ENCODE measurements at regions not wholly inside any gene's neighbourhood (a gene's known extent, or its start where the extent isn't known, plus 50 kb on each side); places are given as distances from the start of the nearest gene placed in this dataset.
"Not testable (repeated sequence)": the region's sequence is repeated elsewhere in the genome, so short reads cannot be mapped to it uniquely, and the experiment has no call there.

GRCh38 chr2:63712748-63713147, 124.0 kb downstream of the MDH1 start:
- peak overlapping the region; percentile 79 for H3K27ac ChIP-seq (ENCODE audit: low read depth, low read length)
- H3K9ac ChIP-seq (ENCODE audit: low read depth in 1 of 3, low read length in 3 of 3), result peak overlapping the region in 1 of 3 donors; percentile 22
- no peaks in the 10 kb centered on the region for H3K36me3 ChIP-seq (ENCODE audit: control insufficient read depth in 3 of 3, insufficient read depth in 3 of 3, low read length in 3 of 3)
- no peaks in the 10 kb centered on the region for H3K27me3 ChIP-seq (ENCODE audit: control insufficient read depth in 3 of 3, insufficient read depth in 3 of 3, low read length in 3 of 3)
- peak overlapping the region in 1 of 3 donors; percentile 31 for H3K4me3 ChIP-seq (ENCODE audit: low read length in 3 of 3)
- no peaks in the 10 kb centered on the region for H3K9me3 ChIP-seq (ENCODE audit: control insufficient read depth in 3 of 3, low read length in 3 of 3)
- H3K4me1 ChIP-seq (ENCODE audit: control insufficient read depth in 3 of 3, insufficient read depth in 3 of 3, low read length in 3 of 3), result peaks cover 30 to 37% (median 32%) of the 10 kb centered on the region in 3 donors

GRCh38 chr2:63716146-63716545, 125.5 kb upstream of the UGP2 start:
- Histone ChIP-seq H3K27me3 (ENCODE audit: control insufficient read depth in 3 of 3, insufficient read depth in 3 of 3, low read length in 3 of 3) (no peaks in the 10 kb centered on the region), H3K9ac (ENCODE audit: low read depth in 1 of 3, low read length in 3 of 3) (no peak overlapping the region), H3K36me3 (ENCODE audit: control insufficient read depth in 3 of 3, insufficient read depth in 3 of 3, low read length in 3 of 3) (no peaks in the 10 kb centered on the region), H3K9me3 (ENCODE audit: control insufficient read depth in 3 of 3, low read length in 3 of 3) (no peaks in the 10 kb centered on the region), H3K4me3 (ENCODE audit: low read length in 3 of 3) (no peak overlapping the region), H3K4me1 (ENCODE audit: control insufficient read depth in 3 of 3, insufficient read depth in 3 of 3, low read length in 3 of 3) (peaks cover 28 to 36% (median 28%) of the 10 kb centered on the region in 3 donors), H3K27ac (ENCODE audit: low read depth, low read length) (no peak overlapping the region)

GRCh38 chr2:63719052-63719451, 122.6 kb upstream of the UGP2 start:
- Histone ChIP-seq H3K4me1 (ENCODE audit: control insufficient read depth in 3 of 3, insufficient read depth in 3 of 3, low read length in 3 of 3) (peaks cover 6 to 11% (median 9%) of the 10 kb centered on the region in 3 donors), H3K9me3 (ENCODE audit: control insufficient read depth in 3 of 3, low read length in 3 of 3) (no peaks in the 10 kb centered on the region), H3K4me3 (ENCODE audit: low read length in 3 of 3) (no peak overlapping the region), H3K36me3 (ENCODE audit: control insufficient read depth in 3 of 3, insufficient read depth in 3 of 3, low read length in 3 of 3) (no peaks in the 10 kb centered on the region), H3K9ac (ENCODE audit: low read depth in 1 of 3, low read length in 3 of 3) (peak overlapping the region in 1 of 3 donors; percentile 0), H3K27me3 (ENCODE audit: control insufficient read depth in 3 of 3, insufficient read depth in 3 of 3, low read length in 3 of 3) (no peaks in the 10 kb centered on the region), H3K27ac (ENCODE audit: low read depth, low read length) (peak overlapping the region; percentile 45)

GRCh38 chr2:63721082-63721424, 120.6 kb upstream of the UGP2 start:
- Histone ChIP-seq H3K4me1 (ENCODE audit: control insufficient read depth in 3 of 3, insufficient read depth in 3 of 3, low read length in 3 of 3) (peaks cover 6 to 11% (median 9%) of the 10 kb centered on the region in 3 donors), H3K27ac (ENCODE audit: low read depth, low read length) (peak overlapping the region; percentile 81), H3K9me3 (ENCODE audit: control insufficient read depth in 3 of 3, low read length in 3 of 3) (no peaks in the 10 kb centered on the region), H3K9ac (ENCODE audit: low read depth in 1 of 3, low read length in 3 of 3) (peak overlapping the region in 1 of 3 donors; percentile 24), H3K4me3 (ENCODE audit: low read length in 3 of 3) (no peak overlapping the region), H3K36me3 (ENCODE audit: control insufficient read depth in 3 of 3, insufficient read depth in 3 of 3, low read length in 3 of 3) (no peaks in the 10 kb centered on the region), H3K27me3 (ENCODE audit: control insufficient read depth in 3 of 3, insufficient read depth in 3 of 3, low read length in 3 of 3) (no peaks in the 10 kb centered on the region)

GRCh38 chr2:63722284-63722683, 119.4 kb upstream of the UGP2 start:
- not testable (repeated sequence) for H3K4me3 ChIP-seq (ENCODE audit: low read length in 3 of 3); H3K9me3 ChIP-seq (ENCODE audit: control insufficient read depth in 3 of 3, low read length in 3 of 3); H3K36me3 ChIP-seq (ENCODE audit: control insufficient read depth in 3 of 3, insufficient read depth in 3 of 3, low read length in 3 of 3); H3K27ac ChIP-seq (ENCODE audit: low read depth, low read length); H3K9ac ChIP-seq (ENCODE audit: low read depth in 1 of 3, low read length in 3 of 3); H3K27me3 ChIP-seq (ENCODE audit: control insufficient read depth in 3 of 3, insufficient read depth in 3 of 3, low read length in 3 of 3)
- H3K4me1 ChIP-seq (ENCODE audit: control insufficient read depth in 3 of 3, insufficient read depth in 3 of 3, low read length in 3 of 3), result peaks cover 6 to 11% (median 9%) of the 10 kb centered on the region in 3 donors

GRCh38 chr2:63723709-63724108, 118.0 kb upstream of the UGP2 start:
- Histone ChIP-seq H3K9ac (ENCODE audit: low read depth in 1 of 3, low read length in 3 of 3) (no peak overlapping the region), H3K27me3 (ENCODE audit: control insufficient read depth in 3 of 3, insufficient read depth in 3 of 3, low read length in 3 of 3) (no peaks in the 10 kb centered on the region), H3K27ac (ENCODE audit: low read depth, low read length) (no peak overlapping the region), H3K9me3 (ENCODE audit: control insufficient read depth in 3 of 3, low read length in 3 of 3) (no peaks in the 10 kb centered on the region), H3K36me3 (ENCODE audit: control insufficient read depth in 3 of 3, insufficient read depth in 3 of 3, low read length in 3 of 3) (no peaks in the 10 kb centered on the region), H3K4me1 (ENCODE audit: control insufficient read depth in 3 of 3, insufficient read depth in 3 of 3, low read length in 3 of 3) (peaks cover 6 to 11% (median 9%) of the 10 kb centered on the region in 3 donors), H3K4me3 (ENCODE audit: low read length in 3 of 3) (no peak overlapping the region)

GRCh38 chr2:63725212-63725611, 116.5 kb upstream of the UGP2 start:
- not testable (repeated sequence) for H3K36me3 ChIP-seq (ENCODE audit: control insufficient read depth in 3 of 3, insufficient read depth in 3 of 3, low read length in 3 of 3); H3K27me3 ChIP-seq (ENCODE audit: control insufficient read depth in 3 of 3, insufficient read depth in 3 of 3, low read length in 3 of 3); H3K9ac ChIP-seq (ENCODE audit: low read depth in 1 of 3, low read length in 3 of 3); H3K4me3 ChIP-seq (ENCODE audit: low read length in 3 of 3); H3K9me3 ChIP-seq (ENCODE audit: control insufficient read depth in 3 of 3, low read length in 3 of 3); H3K4me1 ChIP-seq (ENCODE audit: control insufficient read depth in 3 of 3, insufficient read depth in 3 of 3, low read length in 3 of 3); H3K27ac ChIP-seq (ENCODE audit: low read depth, low read length)

- Histone ChIP-seq H3K4me3 (ENCODE audit: low read length in 3 of 3) (no peak overlapping the region), H3K9ac (ENCODE audit: low read depth in 1 of 3, low read length in 3 of 3) (no peak overlapping the region), H3K36me3 (ENCODE audit: control insufficient read depth in 3 of 3, insufficient read depth in 3 of 3, low read length in 3 of 3) (no peaks in the 10 kb centered on the region), H3K4me1 (ENCODE audit: control insufficient read depth in 3 of 3, insufficient read depth in 3 of 3, low read length in 3 of 3) (no peaks in the 10 kb centered on the region), H3K27me3 (ENCODE audit: control insufficient read depth in 3 of 3, insufficient read depth in 3 of 3, low read length in 3 of 3) (no peaks in the 10 kb centered on the region), H3K9me3 (ENCODE audit: control insufficient read depth in 3 of 3, low read length in 3 of 3) (no peaks in the 10 kb centered on the region), H3K27ac (ENCODE audit: low read depth, low read length) (no peak overlapping the region)
Measured at GRCh38 chr2:63729362-63729761, 112.3 kb upstream of the UGP2 start.

- no peaks in the 10 kb centered on the region for H3K4me1 ChIP-seq (ENCODE audit: control insufficient read depth in 3 of 3, insufficient read depth in 3 of 3, low read length in 3 of 3)
Measured at GRCh38 chr2:63729831-63730230, 111.9 kb upstream of the UGP2 start.

GRCh38 chr2:63734510-63734909, 107.2 kb upstream of the UGP2 start:
- no peaks in the 10 kb centered on the region for H3K9me3 ChIP-seq (ENCODE audit: control insufficient read depth in 3 of 3, low read length in 3 of 3)
- H3K27ac ChIP-seq (ENCODE audit: low read depth, low read length), result no peak overlapping the region
- no peak overlapping the region for H3K4me3 ChIP-seq (ENCODE audit: low read length in 3 of 3)
- H3K27me3 ChIP-seq (ENCODE audit: control insufficient read depth in 3 of 3, insufficient read depth in 3 of 3, low read length in 3 of 3), result no peaks in the 10 kb centered on the region
- no peak overlapping the region for H3K9ac ChIP-seq (ENCODE audit: low read depth in 1 of 3, low read length in 3 of 3)
- H3K4me1 ChIP-seq (ENCODE audit: control insufficient read depth in 3 of 3, insufficient read depth in 3 of 3, low read length in 3 of 3), result peaks cover 17 to 18% (median 18%) of the 10 kb centered on the region in 3 donors
- H3K36me3 ChIP-seq (ENCODE audit: control insufficient read depth in 3 of 3, insufficient read depth in 3 of 3, low read length in 3 of 3), result no peaks in the 10 kb centered on the region

More at GRCh38 chr2:63729831-63730230, 111.9 kb upstream of the UGP2 start:
- Histone ChIP-seq H3K9me3 (ENCODE audit: control insufficient read depth in 3 of 3, low read length in 3 of 3) (no peaks in the 10 kb centered on the region), H3K27me3 (ENCODE audit: control insufficient read depth in 3 of 3, insufficient read depth in 3 of 3, low read length in 3 of 3) (no peaks in the 10 kb centered on the region), H3K9ac (ENCODE audit: low read depth in 1 of 3, low read length in 3 of 3) (no peak overlapping the region), H3K4me3 (ENCODE audit: low read length in 3 of 3) (no peak overlapping the region), H3K27ac (ENCODE audit: low read depth, low read length) (no peak overlapping the region), H3K36me3 (ENCODE audit: control insufficient read depth in 3 of 3, insufficient read depth in 3 of 3, low read length in 3 of 3) (no peaks in the 10 kb centered on the region)

- Histone ChIP-seq H3K4me3 (ENCODE audit: low read length in 3 of 3) (no peak overlapping the region), H3K27ac (ENCODE audit: low read depth, low read length) (no peak overlapping the region), H3K4me1 (ENCODE audit: control insufficient read depth in 3 of 3, insufficient read depth in 3 of 3, low read length in 3 of 3) (peaks cover 17 to 18% (median 18%) of the 10 kb centered on the region in 3 donors), H3K9me3 (ENCODE audit: control insufficient read depth in 3 of 3, low read length in 3 of 3) (no peaks in the 10 kb centered on the region), H3K36me3 (ENCODE audit: control insufficient read depth in 3 of 3, insufficient read depth in 3 of 3, low read length in 3 of 3) (no peaks in the 10 kb centered on the region), H3K9ac (ENCODE audit: low read depth in 1 of 3, low read length in 3 of 3) (no peak overlapping the region), H3K27me3 (ENCODE audit: control insufficient read depth in 3 of 3, insufficient read depth in 3 of 3, low read length in 3 of 3) (no peaks in the 10 kb centered on the region)
Measured at GRCh38 chr2:63735263-63735662, 106.4 kb upstream of the UGP2 start.

All from skeletal muscle tissue (tissue), 3 donors.